Activated T-cell treated with anti-CD3 and anti-CD28 coated beads, Interleukin-2, amount 50 U/mL, for 48 hours (primary cell): ENCODE measurements at regions not wholly inside any gene's neighbourhood (a gene's known extent, or its start where the extent isn't known, plus 50 kb on each side); places are given as distances from the start of the nearest gene placed in this dataset.

Source experiments
- DNase-seq, 2 experiments: peaks; one replicate each; pipeline ENCODE4 v3.0.0-alpha.2; 2020

- no peak for DNase-seq
These were observed 1765.0 kb upstream of the FLRT2 start for GRCh38 chr14:83764656-83765599.

- no peak for DNase-seq
These were observed 1752.4 kb upstream of the FLRT2 start for GRCh38 chr14:83777516-83777915.

GRCh38 chr14:83779266-83779665, 1750.7 kb upstream of the FLRT2 start:
- DNase-seq, result no peak

DNA sequence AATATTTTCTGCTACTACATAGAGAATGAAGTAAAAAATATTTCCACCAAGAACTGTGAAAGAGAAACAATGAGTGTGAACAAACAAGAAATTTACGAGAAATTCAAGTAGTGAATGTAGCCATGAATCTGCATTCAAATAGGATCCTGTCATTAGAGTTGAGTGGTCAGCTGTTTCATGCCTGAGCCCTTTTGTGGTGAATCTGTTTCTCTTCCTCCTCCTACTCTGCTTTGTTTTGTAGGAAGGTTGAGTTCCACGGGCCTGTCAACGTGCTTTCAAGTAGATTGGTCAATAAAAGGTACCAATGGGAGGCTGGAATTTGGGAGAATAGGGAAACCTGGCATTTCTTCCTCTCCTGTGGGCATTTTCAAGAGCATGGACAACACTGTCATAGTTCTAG, 1749.6 kb upstream of the FLRT2 start:
- DNase-seq, result no peak

DNA sequence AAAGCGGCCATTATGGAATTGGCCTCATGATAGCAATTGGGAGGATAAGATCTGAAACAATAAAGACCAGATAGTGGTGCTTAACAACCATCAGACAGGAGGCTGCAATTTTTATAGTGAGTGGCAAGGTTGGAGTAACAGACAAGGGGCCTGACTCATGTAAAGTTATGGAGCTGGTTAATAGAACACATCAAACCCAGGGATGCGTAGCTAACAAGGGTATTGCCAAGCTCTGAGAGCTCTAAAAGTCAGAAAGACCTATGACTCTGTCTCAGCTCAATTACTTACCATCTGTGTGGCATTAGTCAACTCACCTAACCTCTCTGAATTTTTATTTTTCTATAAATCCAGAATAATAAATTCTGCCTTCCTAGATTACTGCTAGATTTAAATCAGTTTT, 1731.5 kb upstream of the FLRT2 start:
- DNase-seq, result no peak

DNA sequence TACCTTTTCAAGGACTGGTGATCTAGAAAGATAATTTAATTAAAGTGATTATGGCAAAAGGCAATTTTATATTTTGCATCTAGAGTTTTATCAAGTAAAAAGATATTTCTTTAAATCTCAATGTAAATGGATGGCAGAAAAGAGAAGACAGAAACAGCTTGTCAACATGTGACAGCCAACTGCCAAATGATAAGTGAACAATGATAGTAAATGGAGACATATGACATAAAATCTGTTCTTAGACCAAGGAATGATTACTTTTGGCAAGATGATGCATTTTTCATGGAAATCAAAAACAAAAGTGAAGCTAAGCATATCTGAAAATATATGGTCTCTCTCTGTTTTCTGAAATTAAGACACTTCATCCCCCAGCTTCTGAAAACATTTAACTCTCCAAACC, 1730.7 kb upstream of the FLRT2 start:
- DNase-seq, result no peak

GRCh38 chr14:83814896-83815295, 1715.0 kb upstream of the FLRT2 start:
- DNase-seq, result no peak

GRCh38 chr14:83816761-83817160, 1713.2 kb upstream of the FLRT2 start:
- no peak for DNase-seq

- no peak for DNase-seq
These were observed 1704.1 kb upstream of the FLRT2 start for GRCh38 chr14:83825843-83826242.

GRCh38 chr14:83826838-83827237, 1703.1 kb upstream of the FLRT2 start:
- no peak for DNase-seq

DNA sequence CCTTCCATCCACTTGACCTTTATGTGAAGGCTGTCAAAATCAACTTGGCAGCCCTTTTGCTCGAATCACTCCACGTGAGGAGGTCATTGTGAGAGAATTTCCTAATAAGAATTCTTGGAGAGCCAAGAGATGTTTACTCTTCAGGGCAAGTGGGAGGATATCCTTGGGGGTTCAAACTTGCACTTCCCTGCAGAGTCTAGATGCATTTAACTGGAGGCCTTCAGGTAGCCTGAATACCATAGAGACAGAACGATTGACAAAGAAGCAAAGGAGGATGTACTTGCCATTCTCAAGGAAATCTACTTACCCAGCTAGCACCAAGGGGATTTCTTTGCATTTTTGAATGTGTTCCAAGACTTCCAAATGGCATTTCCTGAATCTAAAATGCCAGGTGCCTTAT, 1702.6 kb upstream of the FLRT2 start:
- no peak for DNase-seq

GRCh38 chr14:83828406-83828805, 1701.5 kb upstream of the FLRT2 start:
- no peak for DNase-seq

- DNase-seq, result no peak
These were observed 1699.6 kb upstream of the FLRT2 start for GRCh38 chr14:83830316-83830715.

DNA sequence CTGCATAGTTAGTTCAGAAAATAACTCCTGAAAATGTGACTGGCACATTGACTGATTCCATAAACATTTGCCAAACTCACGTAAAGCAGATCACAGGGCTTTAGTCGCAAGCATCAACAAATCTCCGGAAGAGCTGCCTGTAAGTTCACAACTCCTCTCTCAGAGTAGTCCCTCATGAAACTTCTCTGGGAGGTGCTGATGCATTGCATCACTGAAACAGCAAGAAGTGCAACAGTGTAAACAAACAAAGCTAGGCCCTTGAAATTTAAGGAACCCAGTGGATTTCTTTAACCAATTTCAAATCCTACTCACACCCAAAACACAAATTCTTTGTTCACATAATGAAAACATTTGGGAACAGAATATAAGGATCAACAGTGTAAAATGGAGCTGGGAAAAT, 1691.7 kb upstream of the FLRT2 start:
- no peak for DNase-seq

DNA sequence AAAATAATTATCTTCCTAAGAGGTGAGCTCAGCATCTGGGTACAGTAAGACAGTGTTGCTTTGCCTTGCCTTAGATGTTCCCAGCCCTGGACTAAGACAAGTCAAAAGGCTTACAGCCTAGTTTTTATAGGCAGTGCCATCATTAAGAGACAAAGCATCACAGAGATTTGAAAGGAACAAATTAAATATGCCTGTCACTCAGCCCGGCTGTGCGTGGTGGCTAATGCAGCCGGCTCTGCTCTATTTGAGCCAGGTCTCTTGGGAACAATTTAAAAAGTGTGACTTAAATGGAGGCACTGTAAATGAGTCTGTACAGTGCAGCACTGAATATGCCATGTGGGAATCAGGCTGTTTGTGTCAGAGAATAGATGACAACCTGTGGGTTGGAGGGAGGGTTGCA, 1687.4 kb upstream of the FLRT2 start:
- DNase-seq, result no peak

DNA sequence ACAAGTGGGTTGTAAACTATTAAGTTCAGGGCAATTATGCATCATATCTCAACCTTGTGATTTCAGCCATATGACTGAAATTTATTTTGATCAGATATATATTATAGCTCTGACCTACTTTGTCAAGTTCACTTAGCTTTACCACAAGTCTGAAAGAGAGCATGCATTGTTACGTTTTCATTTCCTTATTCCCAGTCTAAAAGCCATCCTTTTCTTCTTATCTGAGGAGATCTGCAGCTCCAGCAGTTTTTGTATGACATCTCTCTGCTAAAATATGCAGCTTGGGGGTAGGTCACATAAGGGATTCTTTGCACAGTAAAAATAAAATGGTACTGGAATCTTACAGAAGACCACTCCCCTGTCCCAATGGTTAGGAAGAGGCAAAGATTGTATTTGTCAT, 1682.8 kb upstream of the FLRT2 start:
- DNase-seq, result no peak

DNA sequence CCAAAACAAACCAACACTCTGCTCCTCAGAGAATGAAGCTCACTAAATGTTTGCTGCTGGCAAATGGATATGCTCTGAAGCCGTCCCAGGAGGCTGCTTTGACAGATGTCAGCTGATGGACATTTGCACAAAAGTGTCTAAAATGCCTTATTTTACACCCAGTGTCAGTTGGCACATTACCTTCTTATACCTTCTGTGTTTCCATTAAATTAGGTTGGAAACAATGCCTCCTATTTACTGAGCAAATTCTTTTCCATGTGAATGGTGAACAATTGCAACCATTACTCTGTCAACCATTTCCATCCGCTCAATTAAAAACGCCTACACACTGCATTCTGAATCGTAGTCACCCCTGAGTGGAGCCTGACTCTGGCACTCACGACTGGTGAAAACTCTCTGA, 1679.9 kb upstream of the FLRT2 start:
- no peak for DNase-seq

- no peak for DNase-seq
These were observed 1673.6 kb upstream of the FLRT2 start for GRCh38 chr14:83856334-83856733.

DNA sequence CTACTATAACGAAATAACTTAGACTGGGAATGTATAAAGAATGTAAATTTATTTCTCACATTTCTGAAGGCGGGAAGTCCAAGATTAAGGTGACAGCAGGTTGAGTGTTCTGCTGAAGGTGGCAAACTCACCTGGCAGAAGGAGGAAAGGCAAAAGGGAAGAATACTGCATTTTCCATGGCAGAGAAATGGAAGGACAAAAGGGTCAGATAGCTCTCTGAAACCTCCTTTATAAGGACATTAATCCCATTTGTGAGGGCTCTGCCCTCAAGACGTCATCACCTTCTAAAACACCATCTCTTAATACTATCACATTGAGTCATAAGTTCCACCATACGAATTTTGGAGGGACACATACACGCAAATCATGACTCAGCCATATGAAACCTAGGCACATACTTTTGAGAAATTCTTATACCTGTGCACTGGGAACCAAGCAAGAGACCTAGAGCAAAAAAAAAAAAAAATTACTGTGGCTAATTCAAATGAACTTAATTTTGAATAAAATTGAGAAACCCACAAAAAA, 1669.3 kb upstream of the FLRT2 start:
- DNase-seq, result no peak

DNA sequence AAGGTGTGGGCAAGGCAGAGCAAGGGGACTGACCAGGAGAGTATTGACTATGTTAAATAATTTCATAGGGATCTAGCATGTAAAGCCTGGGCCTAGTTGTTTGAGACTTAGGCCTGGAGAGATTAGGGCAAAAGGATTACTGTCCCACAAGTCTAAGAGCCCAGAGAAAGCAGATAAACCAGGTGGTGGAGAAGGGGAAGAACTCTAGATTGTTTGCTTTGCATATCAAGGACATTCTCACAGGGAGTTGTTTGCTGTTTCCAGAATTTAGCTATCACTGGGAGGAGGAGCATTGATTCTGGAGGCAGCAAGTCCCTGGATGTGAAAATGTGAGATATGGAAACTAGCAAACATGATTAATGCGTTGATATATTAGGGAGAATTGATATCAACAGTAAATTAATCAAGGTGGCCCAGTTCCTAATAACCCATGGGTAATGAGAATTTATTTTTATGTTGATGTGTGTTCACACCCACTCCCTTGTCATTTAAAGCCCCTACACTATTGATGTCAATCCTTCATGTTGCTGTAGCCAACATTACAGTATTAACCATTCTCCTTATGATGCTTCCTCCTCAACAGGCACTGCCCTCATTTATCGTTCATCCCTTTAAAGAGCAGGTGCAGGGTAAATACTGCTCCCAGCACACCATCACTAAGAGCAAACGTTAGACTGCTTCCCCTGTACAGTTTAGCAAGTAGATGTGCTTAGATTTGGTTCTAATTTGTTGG, 1666.7 kb upstream of the FLRT2 start:
- no peak for DNase-seq

DNA sequence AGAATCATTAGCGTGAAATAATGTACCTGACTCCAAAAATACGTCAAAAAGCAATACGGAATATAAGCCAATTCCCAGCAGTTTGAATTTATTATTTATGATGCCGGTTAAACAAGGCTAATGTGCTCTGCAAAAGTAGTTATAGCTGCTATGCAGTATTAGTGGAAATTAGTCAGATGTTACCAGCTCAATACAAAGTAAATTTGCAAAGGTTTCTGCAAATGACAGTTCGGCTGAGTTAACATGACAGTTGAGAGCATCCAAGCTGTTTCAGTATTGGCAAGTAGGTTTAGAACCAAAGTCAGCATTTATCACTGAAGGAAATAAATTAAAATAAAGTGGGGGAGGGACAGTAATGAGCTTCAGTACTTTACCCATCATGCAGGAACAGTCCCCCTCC, 1665.8 kb upstream of the FLRT2 start:
- no peak for DNase-seq

GRCh38 chr14:83867566-83868225, 1662.2 kb upstream of the FLRT2 start:
- DNase-seq, result no peak

- no peak for DNase-seq
These were observed 1659.2 kb upstream of the FLRT2 start for GRCh38 chr14:83870546-83871270.
